Stimulated activated CD8-positive, alpha-beta memory T cell treated with anti-CD3 and anti-CD28 coated beads, Interleukin-7, amount 100 ng/mL, for 1 hour (primary cell): ENCODE measurements at regions not wholly inside any gene's neighbourhood (a gene's known extent, or its start where the extent isn't known, plus 50 kb on each side); places are given as distances from the start of the nearest gene placed in this dataset.
"Not testable (repeated sequence)": the region's sequence is repeated elsewhere in the genome, so short reads cannot be mapped to it uniquely, and the experiment has no call there.

Experiments
- DNase-seq, 2 donors: peaks; one replicate each; pipeline ENCODE4 v3.0.0-alpha.2; 2020; ENCODE audit warnings: low read depth in 2 of 2

- no peak for DNase-seq
Observed at GRCh38 chr3:127418560-127419147, 130.8 kb upstream of the PRR20G start.

GRCh38 chr3:127417709-127418559, 130.1 kb upstream of the PRR20G start:
- no peak for DNase-seq

DNA sequence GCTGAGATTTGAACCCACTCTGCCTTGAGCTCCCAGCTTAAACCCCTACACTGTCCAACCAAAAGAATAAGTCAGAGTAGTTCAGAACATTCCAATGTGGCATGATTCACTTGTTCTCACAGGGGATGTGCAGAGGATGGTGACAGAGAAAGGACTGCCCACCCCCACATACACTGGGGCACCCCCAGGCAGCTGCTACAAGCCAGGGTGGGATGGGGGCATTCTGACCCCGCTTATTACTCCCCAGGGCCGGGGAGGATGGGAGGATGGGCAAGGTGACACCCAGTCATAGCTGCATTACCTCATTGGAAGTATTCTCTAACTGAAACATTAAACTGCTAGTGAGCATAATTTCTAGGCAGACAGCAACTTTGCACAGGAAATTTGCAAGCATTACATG, 126.0 kb upstream of the PRR20G start:
- no peak for DNase-seq

- DNase-seq, result no peak
Observed at GRCh38 chr3:127413318-127413673, 125.5 kb upstream of the PRR20G start.

- no peak for DNase-seq
Observed at GRCh38 chr3:127412578-127413317, 124.9 kb upstream of the PRR20G start.

DNA sequence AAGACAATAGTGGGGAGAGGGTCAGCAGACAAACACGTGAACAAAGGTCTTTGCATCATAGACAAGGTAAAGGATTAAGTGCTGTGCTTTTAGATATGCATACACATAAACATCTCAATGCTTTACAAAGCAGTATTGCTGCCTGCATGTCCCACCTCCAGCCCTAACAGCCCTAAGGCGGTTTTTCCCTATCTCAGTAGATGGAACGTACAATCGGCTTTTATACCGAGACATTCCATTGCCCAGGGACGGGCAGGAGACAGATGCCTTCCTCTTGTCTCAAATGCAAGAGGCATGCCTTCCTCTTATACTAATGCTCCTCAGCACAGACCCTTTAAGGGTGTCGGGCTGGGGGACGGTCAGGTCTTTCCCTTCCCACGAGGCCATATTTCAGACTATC, 124.0 kb upstream of the PRR20G start:
- DNase-seq, result not testable (repeated sequence)

- no peak for DNase-seq
Observed at GRCh38 chr3:127411083-127411727, 123.4 kb upstream of the PRR20G start.

DNA sequence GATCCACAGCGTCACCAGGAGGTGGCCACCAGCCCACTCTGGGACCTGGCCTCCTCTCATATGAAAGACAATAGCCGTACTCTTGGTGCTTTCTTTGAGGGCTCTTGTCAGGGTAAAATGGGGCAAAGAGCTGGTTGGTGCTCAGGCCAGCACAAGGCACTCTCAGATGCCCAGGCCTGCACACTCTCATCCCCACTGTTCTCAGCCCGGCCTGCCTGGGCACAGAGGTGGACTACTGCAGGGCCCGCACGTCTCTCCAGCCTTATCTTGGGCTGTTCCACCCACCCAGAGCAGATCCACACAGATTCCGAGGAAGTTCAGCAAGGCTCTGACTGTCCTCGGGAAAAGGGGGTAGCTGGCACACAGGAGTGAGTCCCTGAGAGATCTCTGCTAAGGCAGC, 122.8 kb upstream of the PRR20G start:
- no peak for DNase-seq

GRCh38 chr3:127410137-127410488, 122.3 kb upstream of the PRR20G start:
- DNase-seq, result no peak

DNA sequence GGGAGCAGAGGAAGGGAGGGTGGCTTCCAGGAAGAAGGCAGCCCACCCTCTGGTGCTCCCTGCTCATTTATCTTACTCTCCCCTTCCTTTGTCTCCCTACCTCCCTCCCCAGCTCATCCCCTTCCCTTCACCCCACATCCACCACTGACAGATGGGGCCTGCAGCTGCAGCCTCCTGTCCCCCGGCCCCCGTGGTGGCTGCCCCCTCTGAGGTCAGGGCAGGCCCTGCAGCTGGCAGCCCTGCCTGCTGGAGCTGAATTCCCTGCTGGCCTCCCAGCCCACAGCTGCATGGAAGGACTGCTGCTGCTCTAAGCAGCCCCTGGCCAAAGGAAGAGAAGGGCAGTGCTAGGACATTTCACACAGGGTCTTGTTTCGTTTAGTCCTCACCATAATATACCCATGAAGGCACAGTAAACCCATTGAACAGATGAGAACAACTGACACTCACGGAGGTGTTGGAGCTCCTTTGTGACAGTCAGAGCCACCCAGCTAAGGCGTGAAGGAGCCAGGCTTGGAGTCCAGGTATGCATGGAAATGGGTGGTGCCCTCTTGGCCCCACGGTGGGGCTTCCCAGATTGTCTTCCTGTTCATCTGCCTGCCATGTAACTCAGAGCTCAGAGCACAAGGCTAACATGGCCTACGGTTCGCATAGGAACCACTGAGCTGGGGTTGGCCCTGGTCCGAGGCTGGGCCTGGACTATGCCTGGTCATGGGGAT, 121.7 kb upstream of the PRR20G start:
- no peak for DNase-seq

DNA sequence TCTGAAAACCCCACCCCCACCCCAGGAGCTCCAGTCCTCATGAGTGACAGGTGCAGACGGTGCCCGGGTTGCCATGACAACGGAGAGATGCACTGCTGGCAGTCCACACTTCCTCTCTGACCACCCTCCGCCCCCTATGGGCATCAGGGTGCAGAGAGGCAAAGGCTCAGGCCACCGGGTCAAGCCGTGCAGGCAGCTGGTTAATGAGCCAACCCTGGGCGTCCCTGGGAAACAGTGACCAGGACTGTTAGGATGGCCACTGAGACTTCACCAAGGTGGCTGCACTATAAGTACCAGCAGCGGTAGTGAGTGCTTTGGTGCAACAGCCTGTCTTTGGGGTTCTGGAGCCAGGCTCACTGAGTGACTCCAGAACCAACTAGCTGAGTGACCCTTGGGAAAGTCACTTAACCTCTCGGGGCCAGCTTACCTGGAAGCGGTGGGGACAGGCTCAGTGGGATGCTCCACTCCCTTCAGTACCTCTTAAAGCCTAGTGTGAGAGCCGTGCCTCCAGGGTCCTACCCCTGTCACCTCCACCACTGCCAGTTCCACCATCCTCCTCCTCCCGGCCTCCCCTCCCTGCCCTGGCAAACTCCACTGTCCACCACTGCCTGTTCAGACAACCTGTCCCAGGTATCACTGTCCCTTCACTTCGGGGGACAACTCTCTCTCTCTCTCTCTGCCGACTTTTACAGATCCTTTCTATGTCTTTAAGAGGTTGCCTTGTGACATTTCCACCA, 121.0 kb upstream of the PRR20G start:
- DNase-seq, result no peak

GRCh38 chr3:127408022-127408683, 120.3 kb upstream of the PRR20G start:
- no peak for DNase-seq

DNA sequence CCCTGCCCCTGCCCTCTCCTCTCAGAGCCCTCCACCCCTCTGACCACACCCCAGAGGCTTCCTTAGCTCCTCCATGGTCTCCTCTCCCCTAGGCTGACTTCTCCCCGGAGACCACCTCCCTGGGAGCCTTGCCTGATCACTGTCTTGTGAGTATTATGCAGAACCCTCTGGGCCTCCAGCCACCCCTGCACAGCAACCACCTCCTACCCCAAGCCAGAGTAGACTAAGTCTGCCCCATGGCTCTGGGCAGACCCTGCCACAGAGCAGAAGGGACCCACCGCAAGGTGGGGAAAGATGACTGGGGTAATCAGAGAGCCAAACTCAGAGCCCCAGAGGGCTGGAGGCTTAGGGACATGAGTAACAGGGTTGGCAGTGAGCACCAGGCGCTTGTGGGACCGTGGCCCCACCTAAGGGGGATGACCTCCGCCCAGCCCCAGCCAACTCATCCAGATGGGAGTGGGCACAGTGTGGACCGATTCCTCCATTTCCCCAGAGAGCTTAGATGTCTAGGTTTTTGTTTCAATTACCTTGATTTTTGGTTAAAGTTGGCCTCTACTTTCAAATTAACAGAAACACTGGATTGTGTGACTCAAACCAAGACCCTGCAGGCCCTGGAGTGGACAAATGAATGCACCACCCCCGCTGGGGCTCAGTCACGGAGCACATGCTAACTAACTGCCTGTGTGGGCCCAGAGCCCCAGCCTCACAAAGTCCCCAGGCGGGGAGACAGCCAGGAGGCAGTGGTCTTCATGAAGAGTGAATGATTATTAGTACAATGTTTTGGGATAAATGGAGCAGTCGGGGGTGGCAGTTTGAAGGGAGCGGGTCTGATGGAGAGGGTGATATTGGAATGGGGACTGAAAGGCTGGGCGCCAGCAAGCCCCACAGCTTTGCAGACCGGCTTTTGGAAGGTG, 119.4 kb upstream of the PRR20G start:
- no peak for DNase-seq

- no peak for DNase-seq
Observed at GRCh38 chr3:127406309-127407025, 118.6 kb upstream of the PRR20G start.

DNA sequence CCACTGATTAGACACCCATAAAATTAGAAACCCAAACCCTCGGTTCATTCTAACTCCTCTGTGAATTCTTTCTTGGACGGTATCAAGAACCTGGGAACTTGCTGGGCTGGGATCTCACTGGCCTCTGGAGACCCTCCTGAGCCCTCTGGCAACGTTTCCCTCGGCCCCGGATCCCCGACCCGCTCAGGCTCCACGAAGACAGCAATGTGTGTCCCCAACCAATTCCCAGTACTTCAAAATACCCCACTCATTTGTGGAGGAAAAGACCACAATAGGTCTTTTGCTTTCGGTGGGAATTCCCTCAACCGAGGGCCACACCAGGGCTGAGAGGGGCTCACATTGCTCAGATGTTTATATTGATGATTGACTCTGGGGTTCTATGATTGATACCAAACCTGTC, 117.9 kb upstream of the PRR20G start:
- no peak for DNase-seq

GRCh38 chr3:127405010-127405598, 117.3 kb upstream of the PRR20G start:
- no peak for DNase-seq

DNA sequence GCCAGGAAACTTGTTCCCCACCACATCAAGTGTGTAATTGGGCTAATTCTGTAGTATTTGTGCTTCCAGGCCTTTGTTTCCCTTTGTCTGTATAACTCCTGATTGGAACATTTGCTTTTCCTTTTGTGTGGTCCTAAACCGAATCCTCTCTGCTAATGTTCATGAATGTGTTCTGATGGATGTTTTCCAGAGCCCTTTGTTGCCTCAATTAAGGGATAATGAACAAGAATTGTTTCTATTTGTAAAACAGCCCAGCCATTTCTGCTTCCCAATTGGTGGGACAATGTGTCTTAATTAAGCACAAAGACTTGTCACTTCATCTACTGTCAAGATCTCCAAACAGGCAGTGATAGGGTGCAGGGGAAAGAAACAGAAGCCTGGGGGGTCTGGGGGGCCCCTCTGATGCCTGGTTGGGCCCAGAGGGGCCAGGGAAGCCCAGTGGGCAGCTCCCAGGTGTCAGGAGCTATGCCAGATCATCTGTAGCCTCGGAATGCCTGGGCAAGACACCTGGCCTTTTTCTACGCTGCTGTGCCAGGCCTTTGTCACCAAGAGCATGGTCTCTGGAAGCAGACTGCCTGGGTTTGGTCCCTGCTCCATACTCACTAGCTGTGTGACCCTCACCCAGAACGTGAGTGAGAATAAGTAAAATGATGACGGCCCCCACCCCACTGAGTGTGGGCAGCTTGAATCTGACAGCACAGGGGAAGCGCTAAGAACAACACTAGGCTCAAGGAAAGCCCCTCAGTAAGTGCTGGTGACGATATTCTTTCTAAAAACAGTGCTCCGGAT, 116.6 kb upstream of the PRR20G start:
- DNase-seq, result no peak

DNA sequence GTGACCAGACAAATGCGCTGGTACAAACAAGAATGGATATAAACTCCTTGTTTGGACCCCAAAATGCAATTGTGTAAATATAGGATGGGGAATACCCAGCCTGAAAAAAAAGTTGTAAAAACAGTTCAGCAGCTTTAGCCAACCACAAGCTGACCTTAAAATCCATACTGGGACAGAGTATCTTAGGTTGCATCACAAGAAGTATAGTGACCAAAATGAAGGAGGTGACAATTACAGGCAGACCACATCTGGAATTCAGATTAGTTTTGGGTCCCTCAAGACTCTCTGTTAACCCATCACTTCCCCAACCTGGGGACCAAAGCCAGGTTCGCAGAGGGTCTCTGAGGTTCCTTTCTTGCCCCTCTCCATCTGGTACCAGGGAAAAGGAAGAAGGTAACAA, 115.9 kb upstream of the PRR20G start:
- DNase-seq, result no peak
